HEK293 (cell line): ENCODE measurements at regions not wholly inside any gene's neighbourhood (a gene's known extent, or its start where the extent isn't known, plus 50 kb on each side); places are given as distances from the start of the nearest gene placed in this dataset.

Experiments used
- CTCF ChIA-PET: fragments of 350-600 bp; formaldehyde crosslinking; extraction: SDS; loops from one replicate; lab custom pipeline; 2021; ENCODE audit warnings: antibody characterized with exemption; lab: Yijun Ruan, JAX
- POLR2A ChIA-PET: fragments of 300-600 bp; formaldehyde crosslinking; extraction: SDS; loops from one replicate; lab custom pipeline; 2020; ENCODE audit warnings: antibody characterized with exemption, inconsistent platforms; lab: Yijun Ruan, JAX
- H3K27ac ChIP-seq: fragments of 200-500 bp; sonication (Bioruptor generic); 2 replicates; pipeline ENCODE4 v1.5.1; 2014; ENCODE audit warnings: low read depth, low read length, control low read depth, inconsistent platforms; ENCODE audit errors: extremely low read depth
- H3K36me3 ChIP-seq, 2 experiments: fragments of 200-500 bp in 1 of 2; sonication (Bioruptor generic) in 1 of 2; 1 replicate in 1 of 2; 2 replicates in 1 of 2; pipeline ENCODE4 v1.5.1; 2014 to 2017; ENCODE audit warnings: inconsistent platforms in 2 of 2, low read length in 2 of 2; ENCODE audit not compliant: control insufficient read depth in 2 of 2, insufficient read depth in 1 of 2
- H3K4me1 ChIP-seq: fragments of 200-500 bp; sonication (Bioruptor generic); 2 replicates; pipeline ENCODE4 v1.5.1; 2014; ENCODE audit warnings: mild to moderate bottlenecking, low read length, inconsistent platforms; ENCODE audit not compliant: control insufficient read depth, insufficient read depth
- H3K4me3 ChIP-seq: 2 replicates; pipeline ENCODE4 v1.5.1; 2011; ENCODE audit warnings: low read depth, mild to moderate bottlenecking, control low read depth, low read length, moderate library complexity
- H3K9me3 ChIP-seq: fragments of 200-500 bp; sonication (Bioruptor generic); 2 replicates; pipeline ENCODE4 v1.5.1; 2014; ENCODE audit warnings: low read depth, low read length, inconsistent platforms; ENCODE audit not compliant: control insufficient read depth, insufficient read depth
- GLIS1 ChIP-seq: fragments of 450-650 bp; formaldehyde crosslinking; IDR thresholded peaks from 2 replicates; pipeline ENCODE4 v1.5.1; 2016; ENCODE audit warnings: missing biosample characterization, missing genetic modification characterization
- SP2 ChIP-seq: fragments of 450-650 bp; formaldehyde crosslinking; IDR thresholded peaks from 2 replicates; pipeline ENCODE4 v1.5.1; 2016; ENCODE audit warnings: missing biosample characterization, missing genetic modification characterization
- ZIC2 ChIP-seq: fragments of 450-650 bp; formaldehyde crosslinking; IDR thresholded peaks from 2 replicates; pipeline ENCODE4 v1.5.1; 2016; ENCODE audit warnings: missing biosample characterization, missing genetic modification characterization
- ZNF404 ChIP-seq: fragments of 450-650 bp; formaldehyde crosslinking; IDR thresholded peaks from 2 replicates; pipeline ENCODE4 v1.5.1; 2017; ENCODE audit warnings: missing biosample characterization, missing genetic modification characterization
- ZNF426 ChIP-seq: fragments of 450-650 bp; formaldehyde crosslinking; IDR thresholded peaks from 2 replicates; pipeline ENCODE4 v1.5.1; 2017; ENCODE audit warnings: missing biosample characterization, missing genetic modification characterization, mild to moderate bottlenecking, inconsistent platforms, moderate library complexity
- ZNF549 ChIP-seq: fragments of 450-650 bp; IDR thresholded peaks from 2 replicates; pipeline ENCODE4 v1.5.1; 2018; ENCODE audit warnings: missing biosample characterization, missing genetic modification characterization, mild to moderate bottlenecking, inconsistent platforms, moderate library complexity
- ZNF621 ChIP-seq: fragments of 450-650 bp; formaldehyde crosslinking; IDR thresholded peaks from 2 replicates; pipeline ENCODE4 v1.5.1; 2017; ENCODE audit warnings: missing biosample characterization, missing genetic modification characterization
- ZNF747 ChIP-seq: fragments of 450-650 bp; formaldehyde crosslinking; IDR thresholded peaks from 2 replicates; pipeline ENCODE4 v1.5.1; 2016; ENCODE audit warnings: missing biosample characterization, missing genetic modification characterization
- TF ChIP-seq, protein P1 (sequence below): fragments of 450-650 bp; formaldehyde crosslinking; IDR thresholded peaks from 2 replicates; pipeline ENCODE4 v1.5.1; 2017; ENCODE audit warnings: missing biosample characterization, missing genetic modification characterization
- TF ChIP-seq, protein P2 (sequence below): fragments of 450-650 bp; formaldehyde crosslinking; IDR thresholded peaks from 2 replicates; pipeline ENCODE4 v1.5.1; 2016; ENCODE audit warnings: missing biosample characterization, missing genetic modification characterization, borderline replicate concordance
- TF ChIP-seq, protein P3 (sequence below): fragments of 450-650 bp; formaldehyde crosslinking; IDR thresholded peaks from 2 replicates; pipeline ENCODE4 v1.5.1; 2017; ENCODE audit warnings: missing biosample characterization, mild to moderate bottlenecking, missing genetic modification characterization, moderate library complexity
- TF ChIP-seq, protein P4 (sequence below): fragments of 450-650 bp; formaldehyde crosslinking; IDR thresholded peaks from 2 replicates; pipeline ENCODE4 v1.5.1; 2016; ENCODE audit warnings: missing biosample characterization, missing genetic modification characterization
- TF ChIP-seq, protein P5 (sequence below): sonication (generic); formaldehyde crosslinking; IDR thresholded peaks from 2 replicates; pipeline ENCODE4 v1.8.1; 2022; ENCODE audit warnings: mild to moderate bottlenecking, moderate library complexity, missing genetic modification reagents

DNA sequence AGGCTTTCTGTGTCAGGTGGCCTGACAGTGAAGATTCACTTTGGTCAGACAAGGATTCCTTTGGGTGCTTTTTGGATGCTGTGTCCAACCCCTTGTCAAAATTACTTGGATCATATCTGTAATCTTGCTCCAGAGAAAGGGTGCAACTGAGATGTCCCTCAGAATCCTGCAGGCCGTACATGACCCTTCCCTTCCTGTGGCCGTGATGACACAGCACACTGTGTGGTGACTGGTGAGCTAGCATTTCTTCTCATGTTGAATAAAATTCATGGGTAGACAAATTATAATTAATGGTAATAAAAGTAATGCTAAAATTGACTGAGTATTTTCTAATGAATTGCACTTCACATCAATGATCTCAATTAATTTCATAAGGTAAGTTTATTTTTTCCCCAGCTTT, 356.2 kb downstream of the LPIN1 start (continued):
- TF ChIP-seq, protein P1, sequence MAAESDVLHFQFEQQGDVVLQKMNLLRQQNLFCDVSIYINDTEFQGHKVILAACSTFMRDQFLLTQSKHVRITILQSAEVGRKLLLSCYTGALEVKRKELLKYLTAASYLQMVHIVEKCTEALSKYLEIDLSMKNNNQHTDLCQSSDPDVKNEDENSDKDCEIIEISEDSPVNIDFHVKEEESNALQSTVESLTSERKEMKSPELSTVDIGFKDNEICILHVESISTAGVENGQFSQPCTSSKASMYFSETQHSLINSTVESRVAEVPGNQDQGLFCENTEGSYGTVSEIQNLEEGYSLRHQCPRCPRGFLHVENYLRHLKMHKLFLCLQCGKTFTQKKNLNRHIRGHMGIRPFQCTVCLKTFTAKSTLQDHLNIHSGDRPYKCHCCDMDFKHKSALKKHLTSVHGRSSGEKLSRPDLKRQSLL (tag by site-specific recombination): no peak
- TF ChIP-seq ZNF549 (tag by site-specific recombination) (no peak), ZNF747 (no peak)
- TF ChIP-seq, all 188 proteins: peak for 0

DNA sequence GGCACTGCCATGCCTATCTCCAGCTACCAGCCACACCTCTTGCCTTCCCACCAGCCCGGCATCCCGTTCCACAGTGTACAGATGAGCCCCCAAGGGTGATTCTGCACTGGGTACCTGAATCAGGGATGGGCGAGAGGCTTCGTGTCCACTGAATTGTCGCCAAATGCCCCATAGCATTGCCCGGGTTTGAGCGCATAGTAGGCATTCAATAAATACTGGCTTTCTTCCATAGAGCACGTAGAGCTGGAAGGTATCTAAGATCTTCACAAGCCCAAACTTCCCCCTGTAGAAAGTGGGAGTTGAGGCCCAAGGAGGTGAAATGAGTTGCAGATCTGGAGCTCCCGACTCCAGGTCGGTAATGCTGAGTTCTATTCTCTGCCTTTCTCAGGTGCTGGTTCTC, 358.7 kb downstream of the LPIN1 start:
- Histone ChIP-seq H3K9me3 (no peaks in the 10 kb centered on the region), H3K4me3 (no peak overlapping the region), H3K27ac (no peak overlapping the region), H3K4me1 (no peaks in the 10 kb centered on the region), H3K36me3 (no peaks in the 10 kb centered on the region)
- ChIA-PET POLR2A (no interaction called here), CTCF (interaction anchor here (0.7 kb wide), 1 partner anchor 44 kb away, joined by 3 read pairs; no protein-coding TSS in a partner anchor)
- TF ChIP-seq, protein P2, sequence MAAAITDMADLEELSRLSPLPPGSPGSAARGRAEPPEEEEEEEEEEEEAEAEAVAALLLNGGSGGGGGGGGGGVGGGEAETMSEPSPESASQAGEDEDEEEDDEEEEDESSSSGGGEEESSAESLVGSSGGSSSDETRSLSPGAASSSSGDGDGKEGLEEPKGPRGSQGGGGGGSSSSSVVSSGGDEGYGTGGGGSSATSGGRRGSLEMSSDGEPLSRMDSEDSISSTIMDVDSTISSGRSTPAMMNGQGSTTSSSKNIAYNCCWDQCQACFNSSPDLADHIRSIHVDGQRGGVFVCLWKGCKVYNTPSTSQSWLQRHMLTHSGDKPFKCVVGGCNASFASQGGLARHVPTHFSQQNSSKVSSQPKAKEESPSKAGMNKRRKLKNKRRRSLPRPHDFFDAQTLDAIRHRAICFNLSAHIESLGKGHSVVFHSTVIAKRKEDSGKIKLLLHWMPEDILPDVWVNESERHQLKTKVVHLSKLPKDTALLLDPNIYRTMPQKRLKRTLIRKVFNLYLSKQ (tag by site-specific recombination): no peak
- TF ChIP-seq ZNF549 (tag by site-specific recombination): no peak

DNA sequence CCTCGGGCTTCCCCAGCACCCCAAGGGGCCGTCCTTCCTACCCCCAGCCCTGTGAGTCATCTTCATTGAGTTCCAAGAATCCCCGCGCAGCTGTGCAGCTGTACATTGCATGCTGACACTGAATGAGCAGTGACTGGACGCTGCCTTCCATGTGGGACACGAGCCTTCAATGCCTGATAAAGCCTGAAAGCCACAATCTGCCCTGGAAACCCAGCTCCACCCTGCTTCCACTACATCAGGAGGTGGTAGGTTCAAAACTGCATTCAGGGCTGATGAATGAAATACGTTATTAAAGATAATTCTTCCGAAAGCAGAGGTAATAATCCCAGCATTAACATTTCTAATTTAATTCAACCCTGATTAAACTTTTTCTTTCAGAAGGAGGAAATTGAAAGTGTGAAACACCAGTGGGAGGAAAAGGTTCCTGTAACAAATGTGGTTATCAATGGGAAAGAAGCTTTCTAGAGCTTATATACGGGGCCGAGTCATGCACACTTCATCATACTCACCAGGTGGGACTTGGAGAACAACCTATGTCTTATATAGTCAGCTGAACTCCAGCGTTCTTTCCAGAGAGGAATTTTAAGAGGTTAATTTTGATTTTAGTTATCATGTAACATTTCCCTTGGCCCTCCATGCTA, 360.1 kb downstream of the LPIN1 start:
- Histone ChIP-seq H3K4me1 (no peaks in the 10 kb centered on the region), H3K27ac (no peak overlapping the region), H3K36me3 (no peaks in the 10 kb centered on the region), H3K4me3 (no peak overlapping the region), H3K9me3 (no peaks in the 10 kb centered on the region)
- TF ChIP-seq ZIC2 (tag by site-specific recombination) (peak; percentile 82), SP2 (tag by site-specific recombination) (no peak), GLIS1 (tag by site-specific recombination) (peak; percentile 85; the same call in 1 of the 2 replicates)
- ChIA-PET CTCF (no interaction called here), POLR2A (no interaction called here)

DNA sequence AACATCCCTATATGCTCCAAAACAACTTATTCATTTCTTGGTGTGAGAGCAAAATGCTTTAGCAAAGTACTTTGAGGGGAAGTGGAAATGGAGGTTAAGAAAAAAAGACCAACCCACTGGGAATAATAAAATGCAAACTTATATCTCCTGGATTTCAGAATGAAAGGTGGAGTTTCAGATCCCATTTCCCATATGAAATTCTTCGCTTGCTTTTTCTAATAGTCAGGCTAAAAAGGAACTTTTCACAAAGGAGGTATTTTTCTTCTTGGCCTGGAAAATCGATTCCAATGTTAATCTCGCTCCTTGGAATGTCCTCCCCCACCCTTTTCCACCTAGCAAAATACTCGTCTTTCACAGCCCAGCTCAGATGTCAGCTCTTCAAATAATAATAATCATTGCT, 360.9 kb downstream of the LPIN1 start:
- H3K4me1 ChIP-seq: no peaks in the 10 kb centered on the region
- no peak overlapping the region for H3K4me3 ChIP-seq
- no peaks in the 10 kb centered on the region for H3K9me3 ChIP-seq
- POLR2A ChIA-PET: no interaction called here
- H3K27ac ChIP-seq: no peak overlapping the region
- TF ChIP-seq ZNF404 (tag by site-specific recombination): no peak
- no peak for TF ChIP-seq SP2 (tag by site-specific recombination)
- TF ChIP-seq, protein P3, sequence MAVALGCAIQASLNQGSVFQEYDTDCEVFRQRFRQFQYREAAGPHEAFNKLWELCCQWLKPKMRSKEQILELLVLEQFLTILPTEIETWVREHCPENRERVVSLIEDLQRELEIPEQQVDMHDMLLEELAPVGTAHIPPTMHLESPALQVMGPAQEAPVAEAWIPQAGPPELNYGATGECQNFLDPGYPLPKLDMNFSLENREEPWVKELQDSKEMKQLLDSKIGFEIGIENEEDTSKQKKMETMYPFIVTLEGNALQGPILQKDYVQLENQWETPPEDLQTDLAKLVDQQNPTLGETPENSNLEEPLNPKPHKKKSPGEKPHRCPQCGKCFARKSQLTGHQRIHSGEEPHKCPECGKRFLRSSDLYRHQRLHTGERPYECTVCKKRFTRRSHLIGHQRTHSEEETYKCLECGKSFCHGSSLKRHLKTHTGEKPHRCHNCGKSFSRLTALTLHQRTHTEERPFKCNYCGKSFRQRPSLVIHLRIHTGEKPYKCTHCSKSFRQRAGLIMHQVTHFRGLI (tag by site-specific recombination): no peak
- TF ChIP-seq ZNF426 (tag by site-specific recombination): no peak
- TF ChIP-seq ZNF621 (tag by site-specific recombination): no peak
- TF ChIP-seq, protein P4, sequence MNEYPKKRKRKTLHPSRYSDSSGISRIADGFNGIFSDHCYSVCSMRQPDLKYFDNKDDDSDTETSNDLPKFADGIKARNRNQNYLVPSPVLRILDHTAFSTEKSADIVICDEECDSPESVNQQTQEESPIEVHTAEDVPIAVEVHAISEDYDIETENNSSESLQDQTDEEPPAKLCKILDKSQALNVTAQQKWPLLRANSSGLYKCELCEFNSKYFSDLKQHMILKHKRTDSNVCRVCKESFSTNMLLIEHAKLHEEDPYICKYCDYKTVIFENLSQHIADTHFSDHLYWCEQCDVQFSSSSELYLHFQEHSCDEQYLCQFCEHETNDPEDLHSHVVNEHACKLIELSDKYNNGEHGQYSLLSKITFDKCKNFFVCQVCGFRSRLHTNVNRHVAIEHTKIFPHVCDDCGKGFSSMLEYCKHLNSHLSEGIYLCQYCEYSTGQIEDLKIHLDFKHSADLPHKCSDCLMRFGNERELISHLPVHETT (tag by site-specific recombination): no peak
- TF ChIP-seq, protein P5, sequence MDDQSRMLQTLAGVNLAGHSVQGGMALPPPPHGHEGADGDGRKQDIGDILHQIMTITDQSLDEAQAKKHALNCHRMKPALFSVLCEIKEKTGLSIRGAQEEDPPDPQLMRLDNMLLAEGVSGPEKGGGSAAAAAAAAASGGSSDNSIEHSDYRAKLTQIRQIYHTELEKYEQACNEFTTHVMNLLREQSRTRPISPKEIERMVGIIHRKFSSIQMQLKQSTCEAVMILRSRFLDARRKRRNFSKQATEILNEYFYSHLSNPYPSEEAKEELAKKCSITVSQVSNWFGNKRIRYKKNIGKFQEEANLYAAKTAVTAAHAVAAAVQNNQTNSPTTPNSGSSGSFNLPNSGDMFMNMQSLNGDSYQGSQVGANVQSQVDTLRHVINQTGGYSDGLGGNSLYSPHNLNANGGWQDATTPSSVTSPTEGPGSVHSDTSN: no peak
- no peaks in the 10 kb centered on the region for H3K36me3 ChIP-seq
- CTCF ChIA-PET: no interaction called here
